ENCODE measurements at regions not wholly inside any gene's neighbourhood (a gene's known extent, or its start where the extent isn't known, plus 50 kb on each side); places are given as distances from the start of the nearest gene placed in this dataset.

GRCh38 chr5:56549096-56549886 is 266.1 kb upstream of the MAP3K1 start:
- DNase-seq (ENCODE audit: low read depth) = no peak

- no peak for DNase-seq (ENCODE audit: low read depth)
Measured at GRCh38 chr5:56545016-56545415, 270.3 kb upstream of the MAP3K1 start.

- DNase-seq (ENCODE audit: low read depth) = no peak
Measured at GRCh38 chr5:56543441-56544388, 271.6 kb upstream of the MAP3K1 start.

GRCh38 chr5:56540266-56540665 is 275.1 kb upstream of the MAP3K1 start:
- DNase-seq (ENCODE audit: low read depth) = no peak

GRCh38 chr5:56538580-56538979 is 276.8 kb upstream of the MAP3K1 start:
- no peak for DNase-seq (ENCODE audit: low read depth)

- no peak for DNase-seq (ENCODE audit: low read depth)
Measured at GRCh38 chr5:56535347-56535746, 280.0 kb upstream of the MAP3K1 start.

- no peak for DNase-seq (ENCODE audit: low read depth)
Measured at GRCh38 chr5:56534102-56534829, 281.1 kb upstream of the MAP3K1 start.

GRCh38 chr5:56532466-56532865 is 282.9 kb upstream of the MAP3K1 start:
- no peak for DNase-seq (ENCODE audit: low read depth)

- no peak for DNase-seq (ENCODE audit: low read depth)
Measured at GRCh38 chr5:56530626-56531138, 284.7 kb upstream of the MAP3K1 start.

- DNase-seq (ENCODE audit: low read depth) = no peak
Measured at GRCh38 chr5:56529666-56530430, 285.5 kb upstream of the MAP3K1 start.

GRCh38 chr5:56527174-56527573 is 288.2 kb upstream of the MAP3K1 start:
- no peak for DNase-seq (ENCODE audit: low read depth)

GRCh38 chr5:56525113-56525512 is 290.2 kb upstream of the MAP3K1 start:
- DNase-seq (ENCODE audit: low read depth) = no peak

GRCh38 chr5:56523790-56524575 is 290.9 kb upstream of the ANKRD55 start:
- no peak for DNase-seq (ENCODE audit: low read depth)

GRCh38 chr5:56522960-56523359 is 289.8 kb upstream of the ANKRD55 start:
- DNase-seq (ENCODE audit: low read depth) = no peak

GRCh38 chr5:56522169-56522568 is 289.0 kb upstream of the ANKRD55 start:
- no peak for DNase-seq (ENCODE audit: low read depth)

GRCh38 chr5:56520986-56521730 is 288.0 kb upstream of the ANKRD55 start:
- no peak for DNase-seq (ENCODE audit: low read depth)

- DNase-seq (ENCODE audit: low read depth) = no peak
Measured at GRCh38 chr5:56518820-56519219, 285.7 kb upstream of the ANKRD55 start.

GRCh38 chr5:56517011-56517416 is 283.9 kb upstream of the ANKRD55 start:
- DNase-seq (ENCODE audit: low read depth) = no peak

- DNase-seq (ENCODE audit: low read depth) = no peak
Measured at GRCh38 chr5:56516441-56516840, 283.3 kb upstream of the ANKRD55 start.

- DNase-seq (ENCODE audit: low read depth) = no peak
Measured at GRCh38 chr5:56516035-56516434, 282.9 kb upstream of the ANKRD55 start.
